GM19023 (cell line): ENCODE measurements at regions not wholly inside any gene's neighbourhood (a gene's known extent, or its start where the extent isn't known, plus 50 kb on each side); places are given as distances from the start of the nearest gene placed in this dataset.

ENCODE experiments used
- ATAC-seq: cut with Tn5 transposase; IDR thresholded peaks from one replicate; pipeline ENCODE4 v1.9.1; 2021; ENCODE audit warnings: mild to moderate bottlenecking, moderate library complexity; ENCODE audit not compliant: unreplicated experiment

DNA sequence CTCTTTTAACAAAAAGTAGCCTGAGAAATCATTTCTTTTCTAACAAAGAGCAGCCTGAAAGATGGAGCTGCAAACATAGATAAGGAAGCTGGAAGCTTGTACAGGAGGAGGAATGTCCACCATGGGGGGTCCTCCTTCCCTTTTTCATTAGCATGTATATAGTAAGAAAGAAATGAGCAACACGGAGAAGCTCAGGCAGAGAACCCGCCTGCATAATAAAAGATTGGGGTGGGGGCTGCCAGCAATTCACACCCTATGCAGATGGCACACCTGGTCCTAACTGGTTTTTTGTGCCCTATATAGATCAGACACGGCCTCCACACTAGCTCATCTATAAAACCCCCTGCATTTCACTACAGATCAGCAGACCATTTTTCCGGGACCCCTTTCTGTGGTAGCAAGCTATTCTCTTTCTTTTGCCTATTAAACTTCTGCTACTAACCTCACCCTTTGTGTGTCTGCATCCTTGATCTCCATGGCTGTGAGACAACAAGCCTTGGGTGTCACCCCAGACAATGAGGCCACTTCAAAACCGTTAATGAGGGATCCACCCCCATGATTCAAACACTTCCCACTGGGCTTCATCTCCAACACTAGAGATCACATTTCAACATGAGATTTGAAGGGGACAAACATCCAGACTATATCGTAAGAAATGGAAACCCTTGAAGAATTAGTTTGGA, 167.5 kb upstream of the FREM2 start:
- ATAC-seq: no peak

DNA sequence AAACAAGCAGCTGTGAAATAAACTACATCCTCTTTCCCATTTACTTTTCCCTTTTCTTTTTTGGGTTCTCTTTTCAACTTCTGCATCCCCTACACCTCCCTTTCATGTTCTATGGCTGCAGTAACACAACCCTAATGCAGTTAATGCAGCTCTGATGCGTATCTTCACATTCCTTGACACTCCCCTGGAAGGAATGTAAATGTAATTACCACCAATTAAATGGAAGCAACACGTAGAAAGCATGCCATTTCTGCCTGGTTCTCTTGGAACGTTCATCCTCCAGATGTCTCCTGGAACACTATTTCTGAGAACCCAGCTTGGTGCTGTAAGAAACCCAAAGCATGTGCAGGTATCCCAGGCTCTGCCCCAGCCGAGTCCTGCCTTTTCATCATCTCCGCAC, 166.8 kb upstream of the FREM2 start:
- no peak for ATAC-seq

DNA sequence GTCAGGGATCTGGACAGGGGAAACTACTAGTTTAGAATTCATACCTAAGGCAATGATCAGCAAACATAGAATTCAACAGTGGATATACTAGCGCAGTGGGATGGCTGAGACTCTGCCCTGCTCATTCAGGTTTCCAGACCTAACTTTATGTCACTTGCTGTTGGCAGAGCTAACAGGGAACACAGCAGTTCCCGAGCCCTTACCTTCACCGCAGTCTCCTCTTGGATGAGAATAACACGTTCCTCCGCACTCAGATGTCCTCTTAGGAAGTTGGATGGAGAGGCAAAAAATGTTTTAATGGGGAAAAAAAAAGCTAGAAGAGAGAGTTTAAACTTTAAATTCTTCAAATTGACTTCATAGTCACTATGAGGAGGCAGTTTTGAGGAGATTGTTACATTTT, 159.7 kb upstream of the FREM2 start:
- no peak for ATAC-seq

DNA sequence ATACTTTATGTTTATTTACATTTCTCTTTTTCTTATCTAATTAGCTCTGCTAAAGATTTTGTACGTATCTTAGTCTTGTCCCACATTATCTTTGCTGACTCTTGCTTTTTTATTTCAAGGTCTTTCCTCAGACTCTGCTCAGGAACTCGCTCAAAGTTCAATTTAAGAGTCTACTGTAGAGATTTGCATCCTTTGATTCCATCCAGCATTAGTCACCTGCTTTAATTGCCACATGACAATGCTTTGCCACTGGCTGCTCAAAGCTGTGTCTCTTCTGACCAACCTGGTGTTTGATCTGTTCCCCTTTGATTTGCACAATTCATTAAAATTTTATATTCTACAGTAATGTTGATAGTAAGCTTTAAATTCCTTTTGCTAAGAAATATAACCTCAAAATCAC, 157.9 kb upstream of the FREM2 start:
- ATAC-seq: no peak

DNA sequence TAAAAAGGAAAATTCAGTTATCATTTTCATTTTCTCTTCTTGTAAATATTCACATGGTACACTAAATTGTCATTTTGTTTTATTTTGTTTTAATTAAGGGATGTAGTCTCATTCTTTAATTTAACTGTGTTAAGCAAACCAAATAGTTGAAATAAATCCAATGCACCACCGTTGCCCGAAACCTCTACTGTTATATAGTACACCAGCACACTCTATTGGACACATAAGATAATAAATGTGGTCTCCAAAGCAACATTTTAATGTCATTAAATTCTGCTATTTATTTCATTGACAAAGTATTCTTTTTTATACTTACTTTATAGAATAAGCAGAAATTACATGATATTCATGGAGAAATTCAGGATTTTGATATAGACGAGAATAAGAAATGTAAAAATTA, 156.4 kb upstream of the FREM2 start:
- ATAC-seq: no peak

DNA sequence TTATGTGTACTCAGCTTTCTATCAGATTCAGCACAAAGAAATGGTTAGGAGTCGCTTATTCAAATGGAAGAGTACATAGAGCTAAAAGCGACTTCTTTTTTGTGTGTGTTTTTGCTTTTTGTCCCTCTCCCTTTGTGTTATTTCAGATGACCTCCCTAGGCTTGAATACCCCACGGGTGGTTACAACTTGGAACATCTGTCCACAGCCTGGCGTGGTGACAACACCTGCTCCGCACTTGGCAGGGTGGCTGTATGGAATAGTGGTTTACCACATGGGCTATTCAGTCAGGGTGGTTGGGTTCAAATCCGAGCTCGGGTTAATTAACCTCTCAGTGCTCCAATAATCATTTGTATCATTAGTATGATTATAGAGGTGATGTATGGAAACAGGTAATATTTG, 151.6 kb upstream of the FREM2 start:
- no peak for ATAC-seq

DNA sequence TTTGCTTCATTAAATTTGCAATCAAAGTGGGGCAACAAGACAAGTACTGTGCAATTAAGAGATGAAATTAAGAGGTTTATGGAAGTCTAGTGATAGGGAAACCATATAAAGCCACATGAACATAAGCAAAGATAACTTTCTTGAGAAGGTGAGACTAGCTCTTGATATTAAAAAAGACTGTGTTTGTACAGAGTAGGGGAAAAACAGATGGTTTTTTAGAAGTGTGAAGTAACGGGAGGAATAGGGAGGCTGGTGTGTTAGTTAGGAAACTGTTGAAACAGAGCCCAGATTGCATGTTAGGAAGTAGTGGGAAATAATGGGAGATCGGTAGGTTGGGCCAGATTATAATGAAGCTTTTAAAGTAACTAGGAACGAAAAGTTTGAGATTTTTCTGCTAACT, 149.8 kb upstream of the FREM2 start:
- ATAC-seq: no peak

DNA sequence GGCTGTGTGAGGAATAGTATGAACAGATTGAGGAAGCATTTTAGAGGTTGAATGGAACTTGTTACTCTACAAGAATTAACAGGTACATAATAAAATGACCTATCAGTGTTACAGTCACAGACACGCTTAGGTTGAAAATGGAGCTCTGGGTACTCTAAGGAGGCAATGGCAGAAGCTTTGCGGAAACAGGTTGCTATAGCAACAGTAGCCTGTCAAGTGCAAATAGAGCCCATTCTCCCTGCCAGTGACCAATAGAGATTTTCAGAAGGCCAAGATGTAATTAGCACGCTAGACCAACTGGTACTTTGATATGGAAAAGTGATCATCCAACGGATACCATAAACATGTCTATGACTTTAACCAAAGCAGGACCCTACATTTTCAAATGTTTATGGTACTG, 148.5 kb upstream of the FREM2 start:
- ATAC-seq: no peak

DNA sequence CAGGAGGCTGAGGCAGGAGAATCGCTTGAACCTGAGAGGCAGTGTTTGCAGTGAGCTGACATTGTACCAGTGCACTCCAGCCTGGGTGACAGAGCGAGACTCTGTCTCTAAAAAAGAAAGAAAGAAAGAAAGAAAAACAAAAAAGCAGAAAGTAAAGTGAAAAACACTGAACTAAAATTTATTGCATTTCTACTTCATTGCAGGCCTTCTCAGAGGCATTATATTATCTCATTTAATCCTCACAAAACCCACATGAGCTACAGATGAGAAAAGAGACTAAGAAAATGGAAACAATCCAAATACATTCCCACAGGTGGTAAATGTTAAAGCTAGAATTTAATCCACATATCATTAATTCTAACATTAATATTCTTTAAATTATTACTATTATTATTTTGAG, 147.2 kb upstream of the FREM2 start:
- no peak for ATAC-seq

DNA sequence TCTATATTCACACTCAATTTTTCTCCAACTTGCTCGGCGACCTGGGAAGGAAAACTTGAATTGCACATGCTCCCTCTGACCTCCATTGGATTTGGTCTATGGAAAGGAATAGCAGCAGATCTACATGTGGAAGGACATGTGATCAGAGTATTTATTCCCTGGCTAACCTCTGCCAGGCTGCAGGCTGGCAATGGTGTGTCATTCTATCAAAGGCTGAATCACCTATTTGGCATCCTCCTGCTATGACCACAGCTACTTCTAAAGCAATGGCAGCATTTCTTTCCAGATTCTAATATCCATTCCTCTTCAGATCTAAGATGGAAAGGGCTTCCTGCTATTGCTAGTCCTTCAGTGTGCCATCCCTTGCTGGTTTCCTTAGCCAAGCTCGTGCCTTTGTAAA, 144.3 kb upstream of the FREM2 start:
- ATAC-seq: no peak

DNA sequence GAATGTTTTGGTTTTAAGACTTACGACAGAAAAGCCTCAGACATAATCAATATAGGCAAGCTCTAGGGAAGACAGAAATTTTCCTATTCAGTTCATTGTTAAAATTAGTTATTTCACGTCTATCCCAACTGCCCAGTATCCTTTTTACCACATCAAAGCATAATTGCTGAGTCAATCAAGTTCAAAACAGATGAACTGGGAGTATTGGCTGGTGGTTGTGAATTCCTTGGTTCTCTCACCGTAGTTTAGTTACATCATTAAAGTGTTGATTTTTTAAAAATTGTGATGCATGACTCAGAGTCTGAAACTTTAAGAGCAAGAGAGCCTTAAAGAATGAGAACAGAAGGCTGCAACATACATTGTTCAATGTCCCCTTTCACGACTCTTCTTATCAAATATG, 143.3 kb upstream of the FREM2 start:
- ATAC-seq: no peak

DNA sequence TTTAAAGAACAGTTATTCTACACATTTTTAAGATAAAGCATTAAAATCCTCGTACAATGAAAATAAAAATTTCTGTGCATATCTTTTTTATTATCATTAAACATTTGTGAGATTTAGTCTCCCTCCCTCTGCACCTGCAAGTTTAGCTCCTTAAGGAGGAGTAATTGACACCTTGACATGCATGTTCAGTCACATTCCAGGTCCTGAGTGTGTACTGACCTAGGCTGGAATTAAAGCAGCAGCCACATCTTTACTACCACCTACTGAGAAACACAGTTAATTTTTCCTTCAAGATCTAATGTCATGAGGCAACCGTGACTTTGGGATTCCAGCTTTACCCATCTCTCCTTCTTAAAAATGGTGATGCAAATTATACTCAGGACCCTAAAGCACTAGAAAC, 123.1 kb upstream of the FREM2 start:
- no peak for ATAC-seq

DNA sequence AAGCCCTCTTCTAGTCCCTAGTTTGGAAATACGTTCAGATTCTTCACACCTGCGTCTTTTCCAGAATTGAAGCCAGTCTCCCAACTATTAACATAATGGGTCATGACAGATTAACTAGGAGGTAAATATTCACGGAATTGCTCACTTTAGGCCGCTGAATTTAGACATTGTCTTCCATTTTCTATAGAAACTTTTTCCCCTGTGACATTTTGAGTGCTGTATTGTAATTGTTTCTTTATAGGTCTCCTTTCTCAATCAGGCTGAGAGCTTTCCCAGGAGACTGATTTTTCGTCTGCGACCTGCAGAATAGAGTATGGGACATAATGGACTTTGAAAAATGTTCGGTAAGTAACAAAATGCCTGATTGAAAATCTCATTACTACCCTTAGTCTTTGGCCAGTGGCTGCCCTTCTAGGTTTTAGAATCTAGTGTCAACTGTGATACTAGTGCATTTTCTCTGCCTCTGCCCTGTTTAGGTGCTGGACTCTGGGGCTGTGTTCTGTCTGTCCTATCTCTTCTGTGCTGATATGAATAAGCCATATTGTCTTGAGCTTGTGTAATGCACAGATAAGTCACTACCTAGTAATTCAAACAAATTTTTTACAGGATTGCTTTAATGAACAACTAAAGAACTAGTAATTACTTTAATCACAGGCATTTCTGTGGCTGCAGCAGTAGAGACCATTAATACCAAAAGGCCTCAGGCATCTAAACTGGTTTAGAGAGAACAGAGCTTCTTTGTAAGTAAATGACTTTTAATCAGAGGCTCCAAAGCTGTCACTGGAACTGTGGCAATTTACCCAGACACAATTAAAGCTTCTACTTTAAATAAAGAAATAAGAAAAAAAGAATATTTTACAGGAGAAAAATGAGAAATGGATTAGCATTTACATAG, 122.4 kb upstream of the FREM2 start:
- ATAC-seq: no peak

DNA sequence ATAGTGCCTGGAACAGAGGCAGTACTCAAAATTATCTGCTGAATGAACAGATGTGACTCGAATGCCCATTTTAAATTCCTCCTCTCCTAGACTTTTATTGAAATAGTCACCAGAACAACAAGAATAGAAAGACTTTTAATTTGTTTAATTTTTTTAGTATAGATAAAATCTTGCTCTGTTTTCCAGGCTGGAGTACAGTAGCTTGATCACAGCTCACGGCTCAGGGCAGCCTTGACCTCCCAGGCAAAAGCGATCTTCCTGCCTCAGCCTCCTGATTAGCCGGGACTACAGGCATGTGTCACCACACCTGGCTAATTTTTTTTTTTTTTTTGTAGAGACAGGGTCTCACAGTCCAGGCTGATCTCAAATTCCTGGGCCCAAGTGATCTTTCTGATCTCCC, 120.9 kb upstream of the FREM2 start:
- no peak for ATAC-seq

DNA sequence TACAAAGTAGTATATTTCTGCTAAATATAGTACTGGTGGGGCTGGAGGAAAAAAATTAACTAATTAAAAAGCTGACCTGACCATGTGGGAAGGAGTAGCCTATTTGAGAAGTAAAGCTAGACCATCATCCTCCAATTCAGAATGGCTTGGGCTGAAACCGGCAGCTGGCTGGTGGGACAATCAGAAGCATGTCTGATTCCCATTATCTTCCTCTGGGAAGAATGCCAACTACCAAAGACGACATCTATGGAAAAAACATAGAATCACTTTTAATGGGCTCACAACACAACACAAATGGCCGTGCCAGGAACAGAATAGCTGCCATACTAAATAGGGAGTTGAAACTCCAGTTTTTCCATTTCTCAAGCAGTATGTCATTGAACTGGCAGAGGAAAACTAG, 120.4 kb upstream of the FREM2 start:
- ATAC-seq: no peak

DNA sequence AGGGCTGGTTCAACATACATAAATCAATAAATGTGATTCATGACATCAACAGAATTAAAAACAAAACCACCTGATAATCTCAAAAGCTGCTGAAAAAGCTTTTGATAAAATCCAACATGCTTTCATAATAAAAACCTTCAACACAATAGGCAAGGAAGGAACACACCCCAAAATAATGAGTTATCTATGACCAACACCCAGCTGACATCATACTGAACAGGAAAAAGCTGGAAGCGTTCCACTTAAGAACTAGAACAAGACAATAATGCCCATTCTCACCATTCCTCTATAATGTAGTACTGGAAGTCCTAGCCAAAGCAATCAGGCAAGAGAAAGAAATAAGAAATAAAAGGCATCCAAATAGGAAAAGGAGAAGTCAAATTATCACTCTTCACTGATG, 116.2 kb upstream of the FREM2 start:
- no peak for ATAC-seq

DNA sequence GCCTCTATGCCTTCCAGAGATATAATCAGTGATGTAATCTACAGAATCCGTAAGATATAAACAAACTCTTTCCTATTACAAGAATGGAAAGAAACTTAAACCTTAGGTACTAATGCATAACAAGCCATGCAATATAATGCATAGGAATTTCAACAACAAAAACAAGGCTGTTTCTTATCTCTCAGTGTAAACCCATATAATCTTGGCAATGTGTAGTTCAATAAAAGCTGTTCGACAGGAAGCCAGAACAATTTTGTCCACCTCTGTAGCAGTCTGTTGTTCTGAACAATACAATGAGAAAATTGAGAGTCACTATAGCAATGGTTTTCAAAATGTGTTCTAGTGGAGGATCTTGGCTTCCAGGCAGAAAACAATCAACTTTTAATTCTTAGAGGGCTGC, 111.5 kb upstream of the FREM2 start:
- no peak for ATAC-seq

DNA sequence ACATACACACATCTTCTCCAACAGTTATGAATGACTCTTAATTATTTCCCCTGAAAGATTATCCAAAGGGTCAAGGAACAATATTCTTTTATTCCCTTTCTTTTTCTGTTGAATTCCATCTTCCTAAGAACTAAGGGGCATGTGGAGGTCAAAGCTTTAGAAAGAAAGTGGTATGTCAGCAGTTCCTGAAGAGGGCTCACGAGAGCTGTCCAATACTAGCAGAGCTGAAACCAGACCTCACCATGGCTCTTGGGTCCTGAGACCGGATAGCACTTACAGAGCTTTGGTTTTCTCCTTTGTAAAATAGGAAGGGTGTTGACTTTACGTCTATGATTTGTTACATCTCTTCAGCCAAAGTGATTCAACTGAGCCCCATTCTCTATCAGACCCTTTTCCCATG, 109.8 kb upstream of the FREM2 start:
- no peak for ATAC-seq

DNA sequence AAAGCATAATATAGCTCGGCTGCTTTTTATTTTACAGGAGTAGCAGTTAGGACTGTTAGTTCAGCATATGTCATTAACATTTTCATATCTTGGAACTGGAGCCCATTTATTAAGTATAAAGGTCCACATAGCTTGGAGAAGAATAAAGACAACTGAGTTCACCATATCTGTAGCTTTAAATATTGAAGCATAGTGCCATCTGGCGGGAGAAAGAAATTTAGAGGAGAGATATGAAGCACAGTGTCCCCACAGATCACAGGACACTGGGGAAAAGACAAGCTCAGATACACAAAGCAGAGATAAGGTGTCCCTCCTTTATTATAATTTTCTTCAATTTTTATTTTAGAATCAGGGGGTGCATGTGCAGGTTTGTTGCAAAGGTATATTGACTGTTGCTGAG, 104.7 kb upstream of the FREM2 start:
- ATAC-seq: peak; percentile 82

DNA sequence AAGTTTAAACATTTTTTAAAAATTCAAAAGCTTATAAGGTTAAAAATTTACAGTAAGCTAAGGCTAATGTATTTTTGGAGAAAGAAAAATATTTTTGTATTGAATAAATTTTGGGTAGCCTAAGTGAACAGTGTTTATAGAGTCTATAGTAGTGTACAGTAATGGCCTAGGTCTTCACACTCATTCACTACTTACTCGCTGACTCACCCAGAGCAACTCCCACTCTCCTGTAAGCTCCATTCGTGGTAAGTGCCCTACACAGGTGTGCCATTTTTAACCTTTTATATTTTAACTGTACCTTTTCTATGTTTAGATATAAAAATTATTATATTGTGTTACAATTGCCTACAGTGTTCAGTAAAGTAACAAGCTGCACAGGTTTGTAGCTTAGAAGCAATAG, 96.6 kb upstream of the FREM2 start:
- no peak for ATAC-seq

DNA sequence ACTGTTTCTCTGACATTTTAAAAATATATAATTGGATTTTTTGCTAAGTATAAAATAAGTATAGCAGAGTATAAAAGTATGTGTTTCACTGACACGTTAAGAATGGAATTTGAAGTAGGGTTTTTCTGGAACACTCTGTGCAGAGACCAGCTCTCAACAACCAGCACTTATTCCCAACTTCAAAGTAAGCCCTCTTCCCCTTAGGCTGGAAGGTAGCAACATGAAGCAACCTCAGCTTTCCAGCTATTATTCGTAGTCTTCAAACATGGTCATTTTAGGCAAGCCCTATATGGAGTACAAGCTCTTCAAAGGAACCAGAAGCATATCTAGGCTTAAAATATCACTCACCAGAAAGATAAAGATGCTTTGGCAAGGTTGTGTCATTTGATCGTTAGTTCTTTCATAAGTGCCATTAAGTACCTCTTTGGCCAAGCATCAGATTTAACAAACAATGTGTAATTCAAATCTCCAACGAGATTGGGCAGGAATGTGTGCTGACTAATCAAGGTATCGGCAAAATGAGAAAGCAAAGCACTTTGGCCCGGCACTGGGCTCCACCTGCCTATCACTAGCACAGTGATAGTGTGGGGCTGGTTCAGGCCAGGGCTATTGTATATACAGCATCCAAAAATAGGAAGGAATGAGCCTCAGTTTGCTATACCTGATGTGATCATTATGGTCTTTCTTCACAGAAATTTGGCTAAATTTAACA, 95.9 kb upstream of the FREM2 start:
- no peak for ATAC-seq

DNA sequence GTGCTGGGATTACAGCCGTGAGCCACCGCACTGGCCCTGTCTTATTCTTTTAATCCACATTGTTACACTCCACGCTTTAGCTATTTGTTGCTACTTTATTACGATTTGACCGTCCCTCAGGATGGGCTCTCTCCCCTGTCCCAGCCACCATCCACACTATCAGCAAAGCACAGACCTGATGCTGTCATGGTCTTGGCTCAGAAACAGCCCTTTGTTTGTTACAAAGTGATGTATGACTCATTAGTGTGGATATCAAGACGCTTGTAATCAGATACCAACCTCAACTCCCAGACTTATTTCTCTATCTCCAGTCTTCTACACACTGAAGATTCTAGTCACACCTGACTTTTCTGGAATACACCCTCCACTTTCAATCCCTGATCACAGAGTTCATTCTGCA, 84.6 kb upstream of the FREM2 start:
- no peak for ATAC-seq
